Pancreas (tissue), 10 donors: ENCODE measurements at regions not wholly inside any gene's neighbourhood (a gene's known extent, or its start where the extent isn't known, plus 50 kb on each side); places are given as distances from the start of the nearest gene placed in this dataset.

Experiments
- ATAC-seq, 4 donors: fragments of 200-7000 bp; cut with Tn5 transposase; one replicate each; pipeline versions ENCODE4 v1.8.0 to v1.9.1; 2020; ENCODE audit warnings: mild to moderate bottlenecking in 4 of 4, moderate library complexity in 4 of 4
- DNase-seq, 6 donors: peaks; one replicate each; pipeline ENCODE4 v3.0.0-alpha.2; 2020
- FAIRE-seq: peaks from 2 replicates; lab custom pipeline; 2012; peaks lifted over from hg19 to GRCh38; lab: Jason Lieb, UNC
- H3K27ac ChIP-seq, 4 donors: fragments of 200-600 bp; sonication (generic); 1 replicate in 3 of 4; 2 replicates in 1 of 4; pipeline versions ENCODE4 v1.5.0 to v1.8.0; 2020
- H3K27me3 ChIP-seq, 4 donors: fragments of 200-600 bp; one replicate each; pipeline ENCODE4 v1.8.0; 2021
- H3K36me3 ChIP-seq, 3 donors: fragments of 200-600 bp; sonication (generic) in 1 of 3; one replicate each; pipeline versions ENCODE4 v1.5.0 to v1.8.0; 2020 to 2021
- H3K4me1 ChIP-seq, 3 donors: fragments of 200-600 bp; one replicate each; pipeline ENCODE4 v1.8.0; 2021
- H3K4me3 ChIP-seq, 4 donors: fragments of 200-600 bp; sonication (generic) in 2 of 4; one replicate each; pipeline versions ENCODE4 v1.5.0 to v1.8.0; 2020 to 2021
- H3K9me3 ChIP-seq, 4 donors: fragments of 200-600 bp; one replicate each; pipeline ENCODE4 v1.8.0; 2021
- WGBS, 2 donors: extraction: QIAGEN DNeasy Blood & Tissue Kit; methylation state at CpG; one replicate each; pipeline ENCODE4 v1.1.7; 2013; 5-methylcytosine and 5-hydroxymethylcytosine counted together
- intact Hi-C, 3 donors: fragments of 100-400 bp; cut with DNase I; formaldehyde crosslinking; loops; one replicate each; pipeline versions ENCODE4 v1.11.1 to v1.14.2; 2022
- TF ChIP-seq, protein P1 (sequence below), 4 donors: fragments of 200-600 bp; sonication (generic) in 3 of 4; IDR thresholded peaks; one replicate each; pipeline versions ENCODE4 v1.5.0 to v1.8.0; 2021; ENCODE audit warnings: antibody characterized with exemption in 4 of 4
- donor health status: healthy with polysubstance abuse.
- donor health status: DM: no; HTN: no; CAD: no; lungs with moderate emphysema.
- donor health status: DM: no; HTN: no; CAD: no.
- donor health status: control.
- donor health status: control.
- donor health status: Bipolar disorder and iron deficiency.
- donor health status: DM: yes; HTN: yes; CAD: no.
- donor health status: DM: no; HTN: no; CAD: no.
- donor health status: DM: no; HTN: no; CAD: no.
- donor health status: DM: yes; HTN: yes; CAD: no.

GRCh38 chr2:198268519-198268918, 464.1 kb downstream of the PLCL1 start:
- intact Hi-C loops: no loop called here

DNA sequence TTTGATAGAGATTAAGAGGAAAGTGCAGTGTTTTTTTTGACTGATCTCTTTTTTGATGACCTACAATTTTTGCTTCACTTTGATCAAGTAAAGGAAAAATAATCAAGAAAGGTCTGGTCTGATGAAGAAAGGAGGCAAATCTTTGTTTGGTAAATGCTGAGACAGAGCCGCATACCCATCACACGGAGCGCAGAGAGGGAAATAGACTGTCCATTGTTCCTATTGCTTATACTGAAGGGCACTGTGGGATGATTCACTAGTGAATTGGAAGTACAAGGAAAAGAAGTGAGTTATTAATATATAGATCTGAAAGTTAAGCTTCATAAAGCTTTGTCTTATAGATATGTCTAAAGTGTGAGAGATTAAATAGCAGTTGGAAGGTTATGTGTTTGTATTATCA, 455.1 kb downstream of the PLCL1 start:
- DNase-seq: no peak
- 79 to 87% methylated on average over 3 of the region's 3 CpGs for WGBS, 2 donors
- no peak for FAIRE-seq
- ATAC-seq: no peak
- no peaks in the 10 kb centered on the region for H3K4me1 ChIP-seq
- intact Hi-C loops: no loop called here
- no peak overlapping the region for H3K27ac ChIP-seq
- H3K27me3 ChIP-seq: no peaks in the 10 kb centered on the region
- H3K9me3 ChIP-seq: no peaks in the 10 kb centered on the region
- TF ChIP-seq, protein P1, sequence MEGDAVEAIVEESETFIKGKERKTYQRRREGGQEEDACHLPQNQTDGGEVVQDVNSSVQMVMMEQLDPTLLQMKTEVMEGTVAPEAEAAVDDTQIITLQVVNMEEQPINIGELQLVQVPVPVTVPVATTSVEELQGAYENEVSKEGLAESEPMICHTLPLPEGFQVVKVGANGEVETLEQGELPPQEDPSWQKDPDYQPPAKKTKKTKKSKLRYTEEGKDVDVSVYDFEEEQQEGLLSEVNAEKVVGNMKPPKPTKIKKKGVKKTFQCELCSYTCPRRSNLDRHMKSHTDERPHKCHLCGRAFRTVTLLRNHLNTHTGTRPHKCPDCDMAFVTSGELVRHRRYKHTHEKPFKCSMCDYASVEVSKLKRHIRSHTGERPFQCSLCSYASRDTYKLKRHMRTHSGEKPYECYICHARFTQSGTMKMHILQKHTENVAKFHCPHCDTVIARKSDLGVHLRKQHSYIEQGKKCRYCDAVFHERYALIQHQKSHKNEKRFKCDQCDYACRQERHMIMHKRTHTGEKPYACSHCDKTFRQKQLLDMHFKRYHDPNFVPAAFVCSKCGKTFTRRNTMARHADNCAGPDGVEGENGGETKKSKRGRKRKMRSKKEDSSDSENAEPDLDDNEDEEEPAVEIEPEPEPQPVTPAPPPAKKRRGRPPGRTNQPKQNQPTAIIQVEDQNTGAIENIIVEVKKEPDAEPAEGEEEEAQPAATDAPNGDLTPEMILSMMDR (IDR thresholded peaks at IDR 0.05): no peak
- H3K4me3 ChIP-seq: no peak overlapping the region
- H3K36me3 ChIP-seq: no peaks in the 10 kb centered on the region

More at GRCh38 chr2:198268519-198268918, 464.1 kb downstream of the PLCL1 start:
- FAIRE-seq: no peak
- 82 to 86% methylated on average over 1 of the region's 1 CpG for WGBS, 2 donors
- no peak overlapping the region for H3K4me3 ChIP-seq
- TF ChIP-seq, protein P1 (IDR thresholded peaks at IDR 0.05): no peak
- H3K9me3 ChIP-seq: no peaks in the 10 kb centered on the region
- DNase-seq: no peak
- no peak overlapping the region for H3K27ac ChIP-seq
- H3K4me1 ChIP-seq: no peaks in the 10 kb centered on the region
- no peaks in the 10 kb centered on the region for H3K36me3 ChIP-seq
- no peaks in the 10 kb centered on the region for H3K27me3 ChIP-seq
- ATAC-seq: no peak

GRCh38 chr2:198254536-198255090, 450.2 kb downstream of the PLCL1 start:
- no peaks in the 10 kb centered on the region for H3K4me1 ChIP-seq
- ATAC-seq: no peak
- intact Hi-C loops: no loop called here
- no peak for DNase-seq
- peaks cover 0 to 2% (median 0%) of the 10 kb centered on the region in 4 donors for H3K27me3 ChIP-seq
- FAIRE-seq: no peak
- no peaks in the 10 kb centered on the region for H3K9me3 ChIP-seq
- H3K36me3 ChIP-seq: no peaks in the 10 kb centered on the region
- 49 to 54% methylated on average over 5 of the region's 5 CpGs for WGBS, 2 donors
- TF ChIP-seq, protein P1 (IDR thresholded peaks at IDR 0.05): no peak
- no peak overlapping the region for H3K27ac ChIP-seq
- no peak overlapping the region for H3K4me3 ChIP-seq

DNA sequence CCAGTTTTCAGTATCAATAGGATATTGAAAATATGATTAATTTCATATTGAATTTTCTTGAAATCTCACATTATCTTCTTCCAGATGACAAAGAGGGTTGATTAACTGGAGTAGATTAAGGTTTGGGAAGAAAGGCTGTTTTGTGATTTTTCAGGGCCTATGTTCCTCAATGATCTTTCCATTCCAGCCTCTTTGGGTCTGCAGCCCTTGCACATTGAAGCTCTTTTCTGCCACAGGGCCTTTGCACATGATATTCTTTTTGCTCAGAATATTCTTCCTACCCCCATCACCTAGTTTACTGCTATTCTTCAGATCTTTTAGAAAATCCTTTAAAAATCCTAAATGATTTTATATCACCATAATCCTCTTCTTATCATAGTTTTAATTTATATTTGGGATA, 449.6 kb downstream of the PLCL1 start:
- no peak overlapping the region for H3K27ac ChIP-seq
- no peak overlapping the region for H3K4me3 ChIP-seq
- no peaks in the 10 kb centered on the region for H3K4me1 ChIP-seq
- TF ChIP-seq, protein P1 (IDR thresholded peaks at IDR 0.05): no peak
- intact Hi-C loops: no loop called here
- H3K27me3 ChIP-seq: peaks cover 0 to 2% (median 0%) of the 10 kb centered on the region in 4 donors
- no peak for ATAC-seq
- FAIRE-seq: no peak
- H3K36me3 ChIP-seq: no peaks in the 10 kb centered on the region
- no peaks in the 10 kb centered on the region for H3K9me3 ChIP-seq
- DNase-seq: no peak

- WGBS, 2 donors: 56 to 70% methylated on average over 1 of the region's 1 CpG
- intact Hi-C loops: no loop called here
- H3K27me3 ChIP-seq: peaks cover 0 to 2% (median 0%) of the 10 kb centered on the region in 4 donors
- no peak overlapping the region for H3K27ac ChIP-seq
- TF ChIP-seq, protein P1 (IDR thresholded peaks at IDR 0.05): no peak
- ATAC-seq: no peak
- H3K9me3 ChIP-seq: no peaks in the 10 kb centered on the region
- no peak for DNase-seq
- no peak for FAIRE-seq
- no peaks in the 10 kb centered on the region for H3K36me3 ChIP-seq
- no peak overlapping the region for H3K4me3 ChIP-seq
- H3K4me1 ChIP-seq: no peaks in the 10 kb centered on the region
Observed at GRCh38 chr2:198252472-198252871, 448.1 kb downstream of the PLCL1 start.
